PC-3 (cell line): ENCODE measurements at regions not wholly inside any gene's neighbourhood (a gene's known extent, or its start where the extent isn't known, plus 50 kb on each side); places are given as distances from the start of the nearest gene placed in this dataset.

Experiments used
- EZH2 ChIP-seq: fragments of 300-600 bp; sonication (generic); IDR thresholded peaks from one replicate; pipeline ENCODE4 v1.6.1; 2017; ENCODE audit warnings: antibody characterized with exemption, mild to moderate bottlenecking, low read length; ENCODE audit not compliant: unreplicated experiment
- EZH2phosphoT487 ChIP-seq: fragments of 300-600 bp; sonication (generic); IDR thresholded peaks from 2 replicates; pipeline ENCODE4 v1.6.1; 2018; ENCODE audit warnings: mild to moderate bottlenecking, antibody characterized with exemption, low read length, borderline replicate concordance
- TF ChIP-seq, protein P1 (sequence below): fragments of 300-600 bp; sonication (generic); conservative IDR thresholded peaks from 2 replicates; pipeline ENCODE4 v1.5.1; 2017; ENCODE audit warnings: antibody characterized with exemption, low read depth, mild to moderate bottlenecking, low read length

DNA sequence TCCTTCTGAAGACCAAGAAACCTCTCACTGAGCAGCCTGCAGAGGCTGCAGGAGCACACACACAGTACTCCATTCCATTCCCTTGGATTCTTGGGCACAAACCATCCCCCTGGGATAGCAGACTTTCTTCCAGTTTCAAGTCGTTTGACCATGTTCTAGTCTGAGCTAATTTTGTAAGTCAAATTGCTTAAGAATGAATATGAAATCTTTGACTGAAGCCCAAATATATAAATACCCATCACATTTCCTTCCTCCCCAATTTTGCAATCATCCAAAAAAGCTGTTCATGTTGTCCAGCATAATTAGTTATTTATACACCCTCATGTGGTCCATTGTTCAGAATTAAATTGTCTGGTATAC lies 231.2 kb upstream of the TPRG1 start:
- TF ChIP-seq, protein P1, sequence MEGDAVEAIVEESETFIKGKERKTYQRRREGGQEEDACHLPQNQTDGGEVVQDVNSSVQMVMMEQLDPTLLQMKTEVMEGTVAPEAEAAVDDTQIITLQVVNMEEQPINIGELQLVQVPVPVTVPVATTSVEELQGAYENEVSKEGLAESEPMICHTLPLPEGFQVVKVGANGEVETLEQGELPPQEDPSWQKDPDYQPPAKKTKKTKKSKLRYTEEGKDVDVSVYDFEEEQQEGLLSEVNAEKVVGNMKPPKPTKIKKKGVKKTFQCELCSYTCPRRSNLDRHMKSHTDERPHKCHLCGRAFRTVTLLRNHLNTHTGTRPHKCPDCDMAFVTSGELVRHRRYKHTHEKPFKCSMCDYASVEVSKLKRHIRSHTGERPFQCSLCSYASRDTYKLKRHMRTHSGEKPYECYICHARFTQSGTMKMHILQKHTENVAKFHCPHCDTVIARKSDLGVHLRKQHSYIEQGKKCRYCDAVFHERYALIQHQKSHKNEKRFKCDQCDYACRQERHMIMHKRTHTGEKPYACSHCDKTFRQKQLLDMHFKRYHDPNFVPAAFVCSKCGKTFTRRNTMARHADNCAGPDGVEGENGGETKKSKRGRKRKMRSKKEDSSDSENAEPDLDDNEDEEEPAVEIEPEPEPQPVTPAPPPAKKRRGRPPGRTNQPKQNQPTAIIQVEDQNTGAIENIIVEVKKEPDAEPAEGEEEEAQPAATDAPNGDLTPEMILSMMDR, result no peak
- TF ChIP-seq EZH2phosphoT487 (no peak), EZH2 (no peak)
